Neutrophil (primary cell): ENCODE measurements at regions not wholly inside any gene's neighbourhood (a gene's known extent, or its start where the extent isn't known, plus 50 kb on each side); places are given as distances from the start of the nearest gene placed in this dataset.

Experiments used
- H3K27ac ChIP-seq: fragments of 200-600 bp; sonication (generic); 2 replicates; pipeline ENCODE4 v1.5.1; 2016; ENCODE audit warnings: mild to moderate bottlenecking, moderate library complexity
- H3K27me3 ChIP-seq: fragments of 200-600 bp; sonication (generic); 2 replicates; pipeline ENCODE4 v1.6.0; 2016; ENCODE audit warnings: mild to moderate bottlenecking
- H3K36me3 ChIP-seq: fragments of 200-600 bp; sonication (generic); 2 replicates; pipeline ENCODE4 v1.5.1; 2017
- H3K4me1 ChIP-seq, 2 experiments: fragments of 200-600 bp in 1 of 2; sonication (generic) in 1 of 2; 1 replicate in 1 of 2; 2 replicates in 1 of 2; pipeline versions ENCODE4 v1.5.1 to v1.6.1; 2013 to 2016; ENCODE audit warnings: low read depth in 1 of 2, low read length in 1 of 2, mild to moderate bottlenecking in 1 of 2, moderate library complexity in 1 of 2; ENCODE audit not compliant: control insufficient read depth in 1 of 2, insufficient read depth in 1 of 2
- H3K4me3 ChIP-seq, 2 experiments: fragments of 200-600 bp in 1 of 2; sonication (generic) in 1 of 2; 1 replicate in 1 of 2; 2 replicates in 1 of 2; pipeline ENCODE4 v1.5.1; 2013 to 2016; ENCODE audit warnings: low read depth in 1 of 2, low read length in 1 of 2, mild to moderate bottlenecking in 1 of 2, moderate library complexity in 1 of 2
- H3K9me3 ChIP-seq: fragments of 200-600 bp; sonication (generic); 2 replicates; pipeline ENCODE4 v1.5.1; 2016
- TF ChIP-seq, protein P1 (sequence below): fragments of 200-600 bp; sonication (generic); IDR thresholded peaks from 2 replicates; pipeline ENCODE4 v1.5.1; 2016; ENCODE audit warnings: antibody characterized with exemption

DNA sequence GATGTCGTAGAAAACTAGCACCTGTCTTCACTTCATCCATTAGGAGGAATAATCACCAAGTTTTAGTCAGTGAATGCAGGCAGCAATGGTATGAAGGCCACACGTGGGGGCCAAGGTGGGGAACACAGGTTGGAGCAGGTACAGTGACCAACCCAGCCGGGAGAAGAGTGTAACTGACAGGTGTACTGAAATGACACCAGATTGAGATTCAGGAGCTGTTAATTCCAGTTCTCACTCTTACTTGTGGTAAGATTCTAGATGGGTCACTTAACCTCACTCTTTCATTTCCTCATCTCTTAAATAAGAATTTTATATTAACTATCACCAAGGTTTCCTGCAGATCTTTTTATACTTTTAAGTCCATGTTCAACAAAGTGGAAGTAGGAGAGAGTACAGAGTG lies 206.2 kb upstream of the PTBP2 start:
- H3K36me3 ChIP-seq: no peaks in the 10 kb centered on the region
- no peak overlapping the region for H3K27ac ChIP-seq
- no peaks in the 10 kb centered on the region for H3K9me3 ChIP-seq
- H3K4me3 ChIP-seq: no peak overlapping the region
- TF ChIP-seq, protein P1, sequence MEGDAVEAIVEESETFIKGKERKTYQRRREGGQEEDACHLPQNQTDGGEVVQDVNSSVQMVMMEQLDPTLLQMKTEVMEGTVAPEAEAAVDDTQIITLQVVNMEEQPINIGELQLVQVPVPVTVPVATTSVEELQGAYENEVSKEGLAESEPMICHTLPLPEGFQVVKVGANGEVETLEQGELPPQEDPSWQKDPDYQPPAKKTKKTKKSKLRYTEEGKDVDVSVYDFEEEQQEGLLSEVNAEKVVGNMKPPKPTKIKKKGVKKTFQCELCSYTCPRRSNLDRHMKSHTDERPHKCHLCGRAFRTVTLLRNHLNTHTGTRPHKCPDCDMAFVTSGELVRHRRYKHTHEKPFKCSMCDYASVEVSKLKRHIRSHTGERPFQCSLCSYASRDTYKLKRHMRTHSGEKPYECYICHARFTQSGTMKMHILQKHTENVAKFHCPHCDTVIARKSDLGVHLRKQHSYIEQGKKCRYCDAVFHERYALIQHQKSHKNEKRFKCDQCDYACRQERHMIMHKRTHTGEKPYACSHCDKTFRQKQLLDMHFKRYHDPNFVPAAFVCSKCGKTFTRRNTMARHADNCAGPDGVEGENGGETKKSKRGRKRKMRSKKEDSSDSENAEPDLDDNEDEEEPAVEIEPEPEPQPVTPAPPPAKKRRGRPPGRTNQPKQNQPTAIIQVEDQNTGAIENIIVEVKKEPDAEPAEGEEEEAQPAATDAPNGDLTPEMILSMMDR: no peak
- H3K27me3 ChIP-seq: no peaks in the 10 kb centered on the region
- H3K4me1 ChIP-seq: peaks cover 0 to 2% of the 10 kb centered on the region in 2 experiments

DNA sequence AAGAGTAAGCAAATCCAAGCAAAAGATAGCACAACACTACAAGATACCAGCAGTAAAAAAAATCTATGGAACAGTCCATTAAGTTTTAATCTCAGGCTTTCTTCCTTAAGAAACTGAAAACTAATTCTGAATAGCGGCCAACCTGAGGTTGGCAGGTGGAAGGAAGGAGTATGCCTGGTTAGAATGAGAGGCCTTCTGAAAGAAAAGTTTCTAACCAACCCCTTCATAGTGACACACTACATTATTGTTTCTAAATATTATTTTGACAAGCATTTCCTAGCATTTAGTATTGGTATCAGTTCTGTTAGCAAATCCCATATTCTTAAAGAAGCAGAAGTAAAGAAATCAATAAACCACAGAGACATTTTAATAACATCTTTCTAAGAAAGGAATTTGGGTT lies 205.7 kb upstream of the PTBP2 start:
- TF ChIP-seq, protein P1: no peak

DNA sequence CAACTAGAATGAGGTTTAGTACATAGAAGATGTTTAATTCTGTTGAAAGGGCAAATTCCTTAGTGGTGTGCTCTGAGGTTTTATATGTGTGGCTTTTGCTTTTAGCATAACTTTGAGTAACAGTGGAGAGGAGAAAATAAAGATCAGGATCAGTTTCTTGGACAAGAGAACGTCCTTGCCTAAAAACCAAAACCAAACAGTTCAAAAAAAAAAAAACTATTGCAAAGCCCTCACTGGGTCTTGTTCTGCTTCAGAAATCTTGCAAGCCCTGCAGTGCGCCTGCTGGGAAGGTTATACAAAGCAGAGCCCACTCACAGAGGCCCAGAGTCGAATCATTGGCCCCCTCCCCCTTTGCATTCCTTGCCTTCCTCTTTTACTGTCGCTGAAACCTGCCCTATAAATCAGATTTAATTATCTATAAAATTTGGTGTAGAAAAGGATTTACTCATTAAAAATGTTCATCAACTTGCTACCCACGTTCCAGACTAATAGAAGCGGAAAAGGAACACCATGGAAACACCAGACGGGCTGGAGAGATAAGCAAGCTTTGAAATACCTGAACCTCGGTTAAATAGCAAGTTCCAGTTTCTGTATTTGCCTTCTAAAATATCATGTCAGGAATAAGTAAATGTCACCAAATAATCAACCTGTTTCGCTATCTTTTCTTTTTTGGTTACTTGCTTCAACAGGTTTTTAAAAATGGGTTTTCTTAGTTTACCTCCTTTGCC lies 201.6 kb upstream of the PTBP2 start:
- TF ChIP-seq, protein P1: no peak
- peaks cover 0 to 2% of the 10 kb centered on the region in 2 experiments for H3K4me1 ChIP-seq
- no peaks in the 10 kb centered on the region for H3K9me3 ChIP-seq
- H3K4me3 ChIP-seq: no peak overlapping the region
- no peak overlapping the region for H3K27ac ChIP-seq
- no peaks in the 10 kb centered on the region for H3K27me3 ChIP-seq
- H3K36me3 ChIP-seq: no peaks in the 10 kb centered on the region

More for the DNA sequence above, 205.7 kb upstream of the PTBP2 start:
- Histone ChIP-seq H3K9me3 (no peaks in the 10 kb centered on the region), H3K4me3 (no peak overlapping the region), H3K36me3 (no peaks in the 10 kb centered on the region), H3K27me3 (no peaks in the 10 kb centered on the region), H3K4me1 (peaks cover 0 to 2% of the 10 kb centered on the region in 2 experiments), H3K27ac (no peak overlapping the region)

DNA sequence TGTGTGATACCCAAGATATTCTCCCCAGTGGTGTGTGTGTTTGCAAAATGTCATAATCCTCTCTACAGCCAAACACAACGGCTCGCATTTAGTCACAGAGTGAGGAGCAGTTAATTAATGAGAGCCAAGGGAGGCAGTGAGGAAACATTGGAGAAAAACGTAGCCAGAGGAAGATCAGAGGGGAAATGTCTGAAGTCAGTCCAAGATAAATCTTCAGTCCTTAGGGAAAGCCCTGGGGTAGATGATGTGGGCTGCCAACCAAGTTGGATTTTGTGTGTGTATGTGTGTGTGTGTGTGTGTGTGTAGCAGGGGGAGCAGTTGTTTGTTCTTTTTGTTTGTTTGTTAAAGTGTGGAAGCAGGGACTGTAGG lies 201.0 kb upstream of the PTBP2 start:
- Histone ChIP-seq H3K27ac (no peak overlapping the region), H3K9me3 (no peaks in the 10 kb centered on the region), H3K4me3 (no peak overlapping the region), H3K4me1 (peaks cover 0 to 2% of the 10 kb centered on the region in 2 experiments), H3K36me3 (no peaks in the 10 kb centered on the region), H3K27me3 (no peaks in the 10 kb centered on the region)
- TF ChIP-seq, protein P1: no peak

DNA sequence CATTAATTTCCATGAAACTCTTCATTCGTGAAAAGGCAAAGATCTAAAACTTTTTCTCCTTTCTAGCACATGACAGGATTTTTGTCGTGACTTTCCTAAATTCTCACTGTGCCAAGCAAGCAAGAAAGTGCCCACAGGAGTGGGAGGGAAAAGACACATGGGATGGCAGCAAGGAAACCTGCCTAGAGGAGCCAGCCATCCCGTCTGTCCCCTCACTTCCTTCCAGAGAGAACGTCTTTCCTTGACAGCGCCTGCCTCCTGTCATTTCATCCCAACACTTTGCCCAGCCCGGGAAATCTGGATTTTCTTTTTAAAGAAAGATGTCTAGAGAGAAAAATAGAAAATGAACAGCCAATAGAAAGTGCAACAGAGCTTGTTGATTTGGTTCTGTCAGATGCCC lies 200.6 kb upstream of the PTBP2 start:
- no peak overlapping the region for H3K4me3 ChIP-seq
- no peaks in the 10 kb centered on the region for H3K9me3 ChIP-seq
- H3K36me3 ChIP-seq: no peaks in the 10 kb centered on the region
- TF ChIP-seq, protein P1: no peak
- H3K27ac ChIP-seq: no peak overlapping the region
- no peaks in the 10 kb centered on the region for H3K27me3 ChIP-seq
- peaks cover 0 to 2% of the 10 kb centered on the region in 2 experiments for H3K4me1 ChIP-seq
